OCI-LY1 (cell line): ENCODE measurements at regions not wholly inside any gene's neighbourhood (a gene's known extent, or its start where the extent isn't known, plus 50 kb on each side); places are given as distances from the start of the nearest gene placed in this dataset.
"Not testable (repeated sequence)": the region's sequence is repeated elsewhere in the genome, so short reads cannot be mapped to it uniquely, and the experiment has no call there.

ENCODE experiments used
- EZH2 ChIP-seq: fragments of 200-600 bp; sonication (generic), shearing (Covaris generic); IDR thresholded peaks from 2 replicates; pipeline ENCODE4 v1.8.0; 2017; ENCODE audit warnings: borderline replicate concordance, mixed run types, mild to moderate bottlenecking, antibody characterized with exemption, low read length, moderate library complexity, mixed read lengths
- TF ChIP-seq, protein P1 (sequence below): fragments of 200-600 bp; sonication (generic), shearing (Covaris generic); IDR thresholded peaks from 2 replicates; pipeline ENCODE4 v1.5.1; 2017; ENCODE audit warnings: mild to moderate bottlenecking, antibody characterized with exemption, low read length, moderate library complexity, mixed read lengths

DNA sequence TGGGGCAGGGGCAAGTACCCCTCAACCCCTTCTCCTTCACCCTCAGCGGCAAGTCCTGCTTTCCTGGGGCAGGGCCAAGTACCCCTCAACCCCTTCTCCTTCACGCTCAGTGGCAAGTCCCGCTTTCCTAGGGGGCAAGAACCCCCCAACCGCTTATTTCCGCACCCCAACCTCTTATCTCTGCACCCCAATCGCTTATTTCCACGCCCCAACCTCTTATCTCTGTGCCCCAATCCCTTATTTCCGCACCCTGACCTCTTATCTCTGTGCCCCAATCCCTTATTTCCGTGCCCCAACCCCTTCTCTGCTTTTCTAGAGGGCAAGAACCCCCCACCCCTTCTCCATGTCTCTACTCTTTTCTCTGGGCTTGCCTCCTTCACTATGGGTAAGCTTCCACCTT is 109.2 kb upstream of the PELI1 start:
- not testable (repeated sequence) for TF ChIP-seq EZH2
- TF ChIP-seq, protein P1, sequence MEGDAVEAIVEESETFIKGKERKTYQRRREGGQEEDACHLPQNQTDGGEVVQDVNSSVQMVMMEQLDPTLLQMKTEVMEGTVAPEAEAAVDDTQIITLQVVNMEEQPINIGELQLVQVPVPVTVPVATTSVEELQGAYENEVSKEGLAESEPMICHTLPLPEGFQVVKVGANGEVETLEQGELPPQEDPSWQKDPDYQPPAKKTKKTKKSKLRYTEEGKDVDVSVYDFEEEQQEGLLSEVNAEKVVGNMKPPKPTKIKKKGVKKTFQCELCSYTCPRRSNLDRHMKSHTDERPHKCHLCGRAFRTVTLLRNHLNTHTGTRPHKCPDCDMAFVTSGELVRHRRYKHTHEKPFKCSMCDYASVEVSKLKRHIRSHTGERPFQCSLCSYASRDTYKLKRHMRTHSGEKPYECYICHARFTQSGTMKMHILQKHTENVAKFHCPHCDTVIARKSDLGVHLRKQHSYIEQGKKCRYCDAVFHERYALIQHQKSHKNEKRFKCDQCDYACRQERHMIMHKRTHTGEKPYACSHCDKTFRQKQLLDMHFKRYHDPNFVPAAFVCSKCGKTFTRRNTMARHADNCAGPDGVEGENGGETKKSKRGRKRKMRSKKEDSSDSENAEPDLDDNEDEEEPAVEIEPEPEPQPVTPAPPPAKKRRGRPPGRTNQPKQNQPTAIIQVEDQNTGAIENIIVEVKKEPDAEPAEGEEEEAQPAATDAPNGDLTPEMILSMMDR: not testable (repeated sequence)
